ENCODE measurements at regions not wholly inside any gene's neighbourhood (a gene's known extent, or its start where the extent isn't known, plus 50 kb on each side); places are given as distances from the start of the nearest gene placed in this dataset.

DNA sequence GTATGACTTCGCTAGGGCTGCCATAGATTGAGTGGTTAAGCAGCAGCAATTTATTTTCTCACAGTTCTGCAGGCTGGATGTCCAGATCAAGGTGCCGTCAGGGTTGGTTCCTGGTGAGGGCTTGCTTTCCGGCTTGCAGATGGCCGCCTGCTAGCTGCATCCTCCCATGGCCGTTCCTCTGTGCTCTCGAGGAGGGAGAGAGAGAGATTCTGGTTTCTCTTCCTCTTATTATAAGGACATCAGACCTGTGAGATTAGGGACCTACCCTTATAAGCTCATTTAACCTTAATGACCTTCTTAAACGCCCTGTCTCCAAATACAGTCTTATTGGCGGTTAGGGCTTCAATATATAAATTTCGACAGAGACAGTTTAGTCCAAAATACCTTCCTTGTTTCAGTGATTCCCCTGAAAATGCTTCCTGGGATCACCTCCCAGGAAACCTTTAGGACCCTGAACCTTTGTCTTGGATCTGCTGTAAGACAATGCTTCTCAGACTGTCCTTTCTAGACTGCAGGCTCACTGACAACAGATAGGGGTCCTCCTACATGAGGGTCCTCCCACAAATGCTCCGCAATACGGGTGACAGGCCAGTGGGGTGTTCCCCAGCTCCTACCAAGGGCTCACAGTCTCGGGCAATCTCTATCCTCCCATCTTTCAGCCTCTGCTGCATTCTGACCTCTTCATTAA is 82.5 kb upstream of the BAIAP2L1 start:
- TF ChIP-seq, protein P1, sequence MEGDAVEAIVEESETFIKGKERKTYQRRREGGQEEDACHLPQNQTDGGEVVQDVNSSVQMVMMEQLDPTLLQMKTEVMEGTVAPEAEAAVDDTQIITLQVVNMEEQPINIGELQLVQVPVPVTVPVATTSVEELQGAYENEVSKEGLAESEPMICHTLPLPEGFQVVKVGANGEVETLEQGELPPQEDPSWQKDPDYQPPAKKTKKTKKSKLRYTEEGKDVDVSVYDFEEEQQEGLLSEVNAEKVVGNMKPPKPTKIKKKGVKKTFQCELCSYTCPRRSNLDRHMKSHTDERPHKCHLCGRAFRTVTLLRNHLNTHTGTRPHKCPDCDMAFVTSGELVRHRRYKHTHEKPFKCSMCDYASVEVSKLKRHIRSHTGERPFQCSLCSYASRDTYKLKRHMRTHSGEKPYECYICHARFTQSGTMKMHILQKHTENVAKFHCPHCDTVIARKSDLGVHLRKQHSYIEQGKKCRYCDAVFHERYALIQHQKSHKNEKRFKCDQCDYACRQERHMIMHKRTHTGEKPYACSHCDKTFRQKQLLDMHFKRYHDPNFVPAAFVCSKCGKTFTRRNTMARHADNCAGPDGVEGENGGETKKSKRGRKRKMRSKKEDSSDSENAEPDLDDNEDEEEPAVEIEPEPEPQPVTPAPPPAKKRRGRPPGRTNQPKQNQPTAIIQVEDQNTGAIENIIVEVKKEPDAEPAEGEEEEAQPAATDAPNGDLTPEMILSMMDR (IDR thresholded peaks at IDR 0.05), result no peak
- no peak for TF ChIP-seq POLR2A (IDR thresholded peaks at IDR 0.05)
